ENCODE measurements at regions not wholly inside any gene's neighbourhood (a gene's known extent, or its start where the extent isn't known, plus 50 kb on each side); places are given as distances from the start of the nearest gene placed in this dataset.

GRCh38 chr18:41391616-41392595, 563.1 kb upstream of the PIK3C3 start:
- Histone ChIP-seq H3K4me1 (ENCODE audit: control insufficient read depth in 2 of 3, insufficient read depth in 2 of 3, low read depth in 1 of 3, low read length in 3 of 3) (peaks cover 0 to 3% (median 0%) of the 10 kb centered on the region in 3 donors), H3K9ac (ENCODE audit: low read length in 3 of 3) (no peak overlapping the region), H3K27ac (ENCODE audit: low read depth in 2 of 2, low read length in 2 of 2) (no peak overlapping the region), H3K27me3 (ENCODE audit: control insufficient read depth, insufficient read depth, low read length) (no peaks in the 10 kb centered on the region), H3K36me3 (ENCODE audit: control insufficient read depth in 2 of 3, insufficient read depth in 3 of 3, low read length in 3 of 3) (no peaks in the 10 kb centered on the region), H3K9me3 (ENCODE audit: control insufficient read depth in 2 of 3, insufficient read depth in 1 of 3, low read length in 3 of 3) (no peaks in the 10 kb centered on the region), H3K4me3 (ENCODE audit: low read length in 3 of 3) (peak overlapping the region in 1 of 3 donors; percentile 44)
- TF ChIP-seq, protein P1, sequence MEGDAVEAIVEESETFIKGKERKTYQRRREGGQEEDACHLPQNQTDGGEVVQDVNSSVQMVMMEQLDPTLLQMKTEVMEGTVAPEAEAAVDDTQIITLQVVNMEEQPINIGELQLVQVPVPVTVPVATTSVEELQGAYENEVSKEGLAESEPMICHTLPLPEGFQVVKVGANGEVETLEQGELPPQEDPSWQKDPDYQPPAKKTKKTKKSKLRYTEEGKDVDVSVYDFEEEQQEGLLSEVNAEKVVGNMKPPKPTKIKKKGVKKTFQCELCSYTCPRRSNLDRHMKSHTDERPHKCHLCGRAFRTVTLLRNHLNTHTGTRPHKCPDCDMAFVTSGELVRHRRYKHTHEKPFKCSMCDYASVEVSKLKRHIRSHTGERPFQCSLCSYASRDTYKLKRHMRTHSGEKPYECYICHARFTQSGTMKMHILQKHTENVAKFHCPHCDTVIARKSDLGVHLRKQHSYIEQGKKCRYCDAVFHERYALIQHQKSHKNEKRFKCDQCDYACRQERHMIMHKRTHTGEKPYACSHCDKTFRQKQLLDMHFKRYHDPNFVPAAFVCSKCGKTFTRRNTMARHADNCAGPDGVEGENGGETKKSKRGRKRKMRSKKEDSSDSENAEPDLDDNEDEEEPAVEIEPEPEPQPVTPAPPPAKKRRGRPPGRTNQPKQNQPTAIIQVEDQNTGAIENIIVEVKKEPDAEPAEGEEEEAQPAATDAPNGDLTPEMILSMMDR (IDR thresholded peaks at IDR 0.05; ENCODE audit: borderline replicate concordance, extremely low read depth, insufficient read depth) = peak; percentile 44
- peak; percentile 48 to 87 (median 75) for DNase-seq
- FAIRE-seq = peak; percentile 15
- intact Hi-C loops (cut with DNase I) = no loop called here

DNA sequence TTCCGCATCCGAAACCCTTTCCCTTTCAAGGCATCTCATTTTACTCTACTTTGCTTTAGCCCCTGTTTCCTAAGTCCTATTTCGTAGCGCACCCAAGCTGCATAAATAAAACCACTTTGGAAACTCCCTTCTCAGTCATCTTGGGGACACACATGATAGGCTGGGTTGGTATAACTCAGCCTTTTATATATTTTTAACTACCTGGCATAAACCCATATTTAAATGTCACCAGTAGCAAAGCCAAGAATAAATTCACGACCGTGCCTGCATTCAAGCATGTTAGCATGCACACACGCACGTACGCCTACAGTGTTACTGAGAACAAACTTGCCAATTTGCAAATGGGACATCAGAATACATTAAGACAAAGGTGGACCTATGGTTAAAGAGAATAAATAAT, 564.7 kb upstream of the PIK3C3 start:
- H3K9me3 ChIP-seq (ENCODE audit: control insufficient read depth in 2 of 3, insufficient read depth in 1 of 3, low read length in 3 of 3) = no peaks in the 10 kb centered on the region
- H3K9ac ChIP-seq (ENCODE audit: low read length in 3 of 3) = no peak overlapping the region
- DNase-seq = peak in 3 of 5 donors; percentile 12 to 37 (median 22)
- H3K36me3 ChIP-seq (ENCODE audit: control insufficient read depth in 2 of 3, insufficient read depth in 3 of 3, low read length in 3 of 3) = no peaks in the 10 kb centered on the region
- no peak for FAIRE-seq
- H3K27ac ChIP-seq (ENCODE audit: low read depth in 2 of 2, low read length in 2 of 2) = no peak overlapping the region
- TF ChIP-seq, protein P1 (IDR thresholded peaks at IDR 0.05; ENCODE audit: borderline replicate concordance, extremely low read depth, insufficient read depth) = no peak
- H3K4me1 ChIP-seq (ENCODE audit: control insufficient read depth in 2 of 3, insufficient read depth in 2 of 3, low read depth in 1 of 3, low read length in 3 of 3) = peaks cover 0 to 3% (median 0%) of the 10 kb centered on the region in 3 donors
- no peaks in the 10 kb centered on the region for H3K27me3 ChIP-seq (ENCODE audit: control insufficient read depth, insufficient read depth, low read length)
- intact Hi-C loops (cut with DNase I) = no loop called here
- no peak overlapping the region for H3K4me3 ChIP-seq (ENCODE audit: low read length in 3 of 3)

DNA sequence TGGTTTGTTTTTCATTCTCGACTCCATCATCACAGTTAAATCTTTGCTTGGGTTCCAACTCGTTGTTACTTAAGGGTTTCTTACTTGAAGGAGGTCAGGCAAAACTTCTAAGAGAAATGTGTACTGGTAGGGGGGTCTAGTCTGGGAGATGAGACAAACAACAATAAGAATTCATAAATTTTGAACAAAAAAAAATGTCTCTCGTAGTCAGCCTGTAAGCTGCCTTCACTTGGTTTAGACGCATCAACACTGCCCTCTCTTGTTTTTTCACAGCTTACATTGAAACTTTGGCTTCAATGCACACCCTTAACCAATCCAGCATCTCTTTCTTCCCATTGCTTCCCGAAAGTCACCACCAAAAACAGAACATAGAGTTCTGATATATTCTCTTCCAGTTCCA, 576.4 kb upstream of the PIK3C3 start:
- FAIRE-seq = no peak
- H3K27me3 ChIP-seq (ENCODE audit: control insufficient read depth, insufficient read depth, low read length) = no peaks in the 10 kb centered on the region
- no peaks in the 10 kb centered on the region for H3K9me3 ChIP-seq (ENCODE audit: control insufficient read depth in 2 of 3, insufficient read depth in 1 of 3, low read length in 3 of 3)
- H3K9ac ChIP-seq (ENCODE audit: low read length in 3 of 3) = no peak overlapping the region
- H3K4me3 ChIP-seq (ENCODE audit: low read length in 3 of 3) = no peak overlapping the region
- intact Hi-C loops (cut with DNase I) = no loop called here
- peak in 3 of 5 donors; percentile 14 to 81 (median 70) for DNase-seq
- H3K4me1 ChIP-seq (ENCODE audit: control insufficient read depth in 2 of 3, insufficient read depth in 2 of 3, low read depth in 1 of 3, low read length in 3 of 3) = peaks cover 0 to 3% (median 0%) of the 10 kb centered on the region in 3 donors
- TF ChIP-seq, protein P1 (IDR thresholded peaks at IDR 0.05; ENCODE audit: borderline replicate concordance, extremely low read depth, insufficient read depth) = no peak
- no peaks in the 10 kb centered on the region for H3K36me3 ChIP-seq (ENCODE audit: control insufficient read depth in 2 of 3, insufficient read depth in 3 of 3, low read length in 3 of 3)
- H3K27ac ChIP-seq (ENCODE audit: low read depth in 2 of 2, low read length in 2 of 2) = no peak overlapping the region
